ENCODE measurements at regions not wholly inside any gene's neighbourhood (a gene's known extent, or its start where the extent isn't known, plus 50 kb on each side); places are given as distances from the start of the nearest gene placed in this dataset.

DNA sequence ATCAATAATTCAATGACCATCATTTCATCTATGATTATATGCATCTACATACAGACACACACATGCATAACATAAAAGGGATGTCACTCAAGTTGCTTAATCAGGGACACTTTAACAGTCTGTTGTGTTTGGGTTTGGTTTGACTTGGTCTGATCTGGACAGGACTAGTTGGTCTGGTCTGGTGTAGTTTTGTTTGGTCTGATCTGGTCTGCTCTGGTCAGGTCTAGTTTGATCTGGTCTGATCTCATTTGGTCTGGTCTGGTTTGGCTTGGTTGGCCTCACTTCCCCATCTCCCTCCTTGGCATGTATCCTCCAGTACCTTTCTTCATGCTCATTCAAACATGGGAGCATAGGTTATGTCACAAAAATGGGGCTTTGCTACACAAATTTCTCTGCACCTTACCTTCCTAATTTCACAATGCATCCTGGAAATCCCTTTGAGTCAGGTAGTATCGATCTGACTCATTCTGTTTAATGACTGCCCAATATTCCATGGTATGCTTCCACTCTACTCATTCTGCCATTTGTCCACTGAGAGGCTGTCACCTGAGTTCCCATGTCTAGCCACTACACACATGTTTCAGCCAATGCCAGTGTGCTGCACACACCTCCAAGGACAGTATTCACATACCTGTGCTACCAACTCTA is 73.0 kb upstream of the TPM1 start:
- no peaks in the 10 kb centered on the region for H3K4me1 ChIP-seq (ENCODE audit: control insufficient read depth, insufficient read depth, low read length)
- no peaks in the 10 kb centered on the region for H3K9me3 ChIP-seq (ENCODE audit: control insufficient read depth, insufficient read depth, low read length)
- no peaks in the 10 kb centered on the region for H3K36me3 ChIP-seq (ENCODE audit: control insufficient read depth, insufficient read depth, low read length)
- 92% methylated on average over 1 of the region's 1 CpG for WGBS (ENCODE audit: insufficient coverage)
- no peak overlapping the region for H3K4me3 ChIP-seq (ENCODE audit: low read depth, low read length)
- no peaks in the 10 kb centered on the region for H3K27me3 ChIP-seq (ENCODE audit: control insufficient read depth, insufficient read depth, low read length)
- H3K27ac ChIP-seq (ENCODE audit: low read depth, low read length), result no peak overlapping the region
- DNase-seq (ENCODE audit: low read depth in 4 of 6, low spot score in 6 of 6), result no peak

DNA sequence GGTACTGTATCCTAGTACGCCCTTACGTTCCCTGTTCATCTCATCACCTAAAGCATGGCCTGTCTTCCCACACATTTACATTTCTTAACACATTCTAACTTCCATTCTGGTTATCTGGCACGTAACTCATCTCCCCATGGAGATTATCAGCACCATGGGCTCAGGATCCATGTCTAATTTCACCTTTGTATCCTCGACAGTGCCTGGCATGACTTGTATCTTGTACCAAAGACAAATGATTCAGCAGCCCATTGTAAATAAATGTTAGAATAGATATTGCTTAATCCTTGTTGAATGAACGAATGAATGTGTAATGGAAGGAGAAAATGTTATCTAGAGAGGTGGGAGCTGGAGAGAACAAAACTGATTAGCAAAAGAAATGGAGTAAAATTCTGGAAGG is 69.7 kb upstream of the TPM1 start:
- H3K36me3 ChIP-seq (ENCODE audit: control insufficient read depth, insufficient read depth, low read length), result no peaks in the 10 kb centered on the region
- H3K27me3 ChIP-seq (ENCODE audit: control insufficient read depth, insufficient read depth, low read length), result no peaks in the 10 kb centered on the region
- H3K4me3 ChIP-seq (ENCODE audit: low read depth, low read length), result no peak overlapping the region
- no peaks in the 10 kb centered on the region for H3K9me3 ChIP-seq (ENCODE audit: control insufficient read depth, insufficient read depth, low read length)
- 92% methylated on average over 3 of the region's 5 CpGs for WGBS (ENCODE audit: insufficient coverage)
- no peak overlapping the region for H3K27ac ChIP-seq (ENCODE audit: low read depth, low read length)
- DNase-seq (ENCODE audit: low read depth in 4 of 6, low spot score in 6 of 6), result no peak
- H3K4me1 ChIP-seq (ENCODE audit: control insufficient read depth, insufficient read depth, low read length), result peaks cover 3% of the 10 kb centered on the region

DNA sequence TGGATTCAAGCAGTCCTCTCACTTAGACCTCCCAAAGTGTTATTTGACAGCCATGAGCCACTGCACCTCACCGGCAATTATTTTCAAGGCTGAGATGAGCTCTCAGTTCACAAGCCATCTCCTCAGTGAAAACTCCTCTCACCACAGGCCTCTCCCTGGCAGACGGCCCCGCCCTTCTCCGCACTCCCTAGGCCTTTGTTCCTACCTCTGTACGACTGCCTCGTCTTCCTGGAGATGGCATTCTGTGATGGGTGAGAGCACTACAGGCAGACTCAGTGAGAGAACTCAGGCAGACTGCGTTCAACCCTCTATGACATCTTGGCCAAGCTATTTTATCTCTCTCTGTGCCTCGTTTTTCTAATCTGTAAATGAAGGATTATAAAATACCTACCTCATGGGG is 67.0 kb upstream of the TPM1 start:
- peaks cover 3% of the 10 kb centered on the region for H3K4me1 ChIP-seq (ENCODE audit: control insufficient read depth, insufficient read depth, low read length)
- no peak overlapping the region for H3K4me3 ChIP-seq (ENCODE audit: low read depth, low read length)
- H3K27me3 ChIP-seq (ENCODE audit: control insufficient read depth, insufficient read depth, low read length), result no peaks in the 10 kb centered on the region
- no peaks in the 10 kb centered on the region for H3K36me3 ChIP-seq (ENCODE audit: control insufficient read depth, insufficient read depth, low read length)
- WGBS (ENCODE audit: insufficient coverage), result 80% methylated on average over 1 of the region's 8 CpGs
- DNase-seq (ENCODE audit: low read depth in 4 of 6, low spot score in 6 of 6), result no peak
- no peaks in the 10 kb centered on the region for H3K9me3 ChIP-seq (ENCODE audit: control insufficient read depth, insufficient read depth, low read length)
- H3K27ac ChIP-seq (ENCODE audit: low read depth, low read length), result no peak overlapping the region

GRCh38 chr15:62976301-62976881 is 66.2 kb upstream of the TPM1 start:
- Histone ChIP-seq H3K36me3 (ENCODE audit: control insufficient read depth, insufficient read depth, low read length) (no peaks in the 10 kb centered on the region), H3K4me3 (ENCODE audit: low read depth, low read length) (no peak overlapping the region), H3K4me1 (ENCODE audit: control insufficient read depth, insufficient read depth, low read length) (peaks cover 3% of the 10 kb centered on the region), H3K27me3 (ENCODE audit: control insufficient read depth, insufficient read depth, low read length) (no peaks in the 10 kb centered on the region), H3K9me3 (ENCODE audit: control insufficient read depth, insufficient read depth, low read length) (no peaks in the 10 kb centered on the region), H3K27ac (ENCODE audit: low read depth, low read length) (no peak overlapping the region)
- WGBS (ENCODE audit: insufficient coverage), result 17% methylated on average over 1 of the region's 2 CpGs
- DNase-seq (ENCODE audit: low read depth in 4 of 6, low spot score in 6 of 6), result peak in 3 of 6 donors; percentile 14 to 43 (median 23)

DNA sequence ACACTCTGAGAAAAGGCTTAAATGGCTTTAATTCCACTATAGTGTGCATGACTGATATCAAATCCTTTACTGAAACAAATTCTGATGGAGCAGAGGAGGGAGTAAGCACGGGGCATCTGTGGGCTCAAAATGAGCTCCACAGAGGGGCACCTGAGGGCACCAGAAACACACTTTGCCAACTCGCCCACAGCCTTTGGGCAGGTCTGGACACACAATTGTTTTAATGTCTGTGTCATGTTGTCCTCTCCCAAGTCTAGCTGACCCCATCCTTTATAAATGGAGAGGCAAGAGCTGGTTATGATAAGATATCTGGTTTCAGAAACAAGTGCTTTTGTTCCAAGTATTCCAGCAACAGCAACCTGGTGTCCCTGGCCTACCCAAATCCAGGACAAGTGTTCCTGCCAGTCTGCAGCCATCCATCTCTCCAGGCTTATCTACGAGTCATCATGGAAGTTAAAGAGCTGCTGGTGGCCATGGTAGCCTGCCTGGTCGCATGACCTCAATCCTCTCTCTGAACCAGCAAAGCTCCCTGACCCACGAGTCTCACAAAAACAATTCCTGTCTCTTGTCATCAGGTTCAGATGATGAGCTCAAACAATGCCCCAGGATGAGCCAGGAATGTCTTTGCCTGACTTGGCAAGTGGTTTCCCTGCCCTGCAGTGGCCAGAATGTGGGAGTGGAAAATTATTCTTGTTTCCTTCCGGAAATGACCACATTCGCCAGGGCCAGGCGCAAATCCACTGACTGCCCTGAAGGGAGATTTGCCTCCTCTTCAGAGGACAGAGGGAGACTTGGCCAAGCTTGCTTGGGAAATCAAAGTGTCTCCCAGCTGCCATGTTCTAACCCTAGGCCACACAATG is 64.4 kb upstream of the TPM1 start:
- 95% methylated on average over 5 of the region's 8 CpGs for WGBS (ENCODE audit: insufficient coverage)
- Histone ChIP-seq H3K4me3 (ENCODE audit: low read depth, low read length) (no peak overlapping the region), H3K4me1 (ENCODE audit: control insufficient read depth, insufficient read depth, low read length) (peaks cover 3% of the 10 kb centered on the region), H3K27ac (ENCODE audit: low read depth, low read length) (no peak overlapping the region), H3K9me3 (ENCODE audit: control insufficient read depth, insufficient read depth, low read length) (no peaks in the 10 kb centered on the region), H3K27me3 (ENCODE audit: control insufficient read depth, insufficient read depth, low read length) (no peaks in the 10 kb centered on the region), H3K36me3 (ENCODE audit: control insufficient read depth, insufficient read depth, low read length) (no peaks in the 10 kb centered on the region)
- DNase-seq (ENCODE audit: low read depth in 4 of 6, low spot score in 6 of 6), result no peak

GRCh38 chr15:62979252-62979651 is 63.3 kb upstream of the TPM1 start:
- Histone ChIP-seq H3K27me3 (ENCODE audit: control insufficient read depth, insufficient read depth, low read length) (no peaks in the 10 kb centered on the region), H3K36me3 (ENCODE audit: control insufficient read depth, insufficient read depth, low read length) (no peaks in the 10 kb centered on the region), H3K27ac (ENCODE audit: low read depth, low read length) (no peak overlapping the region), H3K9me3 (ENCODE audit: control insufficient read depth, insufficient read depth, low read length) (no peaks in the 10 kb centered on the region), H3K4me1 (ENCODE audit: control insufficient read depth, insufficient read depth, low read length) (peaks cover 3% of the 10 kb centered on the region), H3K4me3 (ENCODE audit: low read depth, low read length) (no peak overlapping the region)
- no CpG with 5 or more reads among the region's 1 CpG for WGBS (ENCODE audit: insufficient coverage)
- no peak for DNase-seq (ENCODE audit: low read depth in 4 of 6, low spot score in 6 of 6)

DNA sequence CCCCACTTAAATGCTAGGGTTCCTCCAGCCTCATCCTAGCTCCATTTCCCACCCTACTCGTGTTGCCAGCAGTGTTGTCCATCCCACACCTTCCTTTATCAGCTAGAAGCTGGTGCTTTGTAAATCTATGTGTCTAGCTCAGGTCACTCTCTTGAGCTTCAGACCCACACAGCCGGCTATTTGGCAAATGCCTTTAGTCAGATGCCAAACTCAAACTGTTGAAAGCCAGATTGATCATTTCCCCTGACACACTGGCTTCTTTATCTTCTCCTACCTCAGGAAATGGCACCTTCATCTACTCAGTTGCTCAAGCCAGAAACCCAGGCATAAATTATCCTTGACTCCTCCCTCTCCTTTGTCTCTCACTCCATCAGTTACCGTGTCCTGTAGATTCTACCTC is 61.5 kb upstream of the TPM1 start:
- H3K27me3 ChIP-seq (ENCODE audit: control insufficient read depth, insufficient read depth, low read length), result no peaks in the 10 kb centered on the region
- 71% methylated on average over 3 of the region's 3 CpGs for WGBS (ENCODE audit: insufficient coverage)
- H3K9me3 ChIP-seq (ENCODE audit: control insufficient read depth, insufficient read depth, low read length), result no peaks in the 10 kb centered on the region
- H3K4me3 ChIP-seq (ENCODE audit: low read depth, low read length), result no peak overlapping the region
- H3K4me1 ChIP-seq (ENCODE audit: control insufficient read depth, insufficient read depth, low read length), result peaks cover 3% of the 10 kb centered on the region
- no peak for DNase-seq (ENCODE audit: low read depth in 4 of 6, low spot score in 6 of 6)
- H3K36me3 ChIP-seq (ENCODE audit: control insufficient read depth, insufficient read depth, low read length), result no peaks in the 10 kb centered on the region
- no peak overlapping the region for H3K27ac ChIP-seq (ENCODE audit: low read depth, low read length)

DNA sequence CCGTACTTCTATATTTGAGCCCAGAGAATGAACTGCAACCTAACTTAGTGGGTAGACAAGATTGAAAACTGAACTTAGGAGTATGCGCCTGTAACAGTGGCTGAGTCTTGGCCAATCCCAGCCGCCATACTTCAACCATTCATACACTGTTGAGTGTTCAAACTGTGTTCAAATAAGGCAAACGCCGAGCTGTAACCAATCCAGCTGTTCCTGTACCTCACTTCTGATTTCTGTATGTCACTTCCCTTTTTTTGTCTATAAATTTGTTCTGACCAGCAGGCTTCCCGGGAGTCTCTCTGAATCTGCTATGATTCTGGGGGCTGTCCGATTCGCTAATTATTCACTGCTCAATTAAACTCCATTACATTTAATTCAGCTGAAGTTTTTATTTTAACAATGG is 58.6 kb upstream of the TPM1 start:
- H3K27ac ChIP-seq (ENCODE audit: low read depth, low read length), result no peak overlapping the region
- 86% methylated on average over 5 of the region's 8 CpGs for whole genome bisulfite sequencing (ENCODE audit: insufficient coverage)
- no peaks in the 10 kb centered on the region for H3K9me3 ChIP-seq (ENCODE audit: control insufficient read depth, insufficient read depth, low read length)
- no peak for DNase-seq (ENCODE audit: low read depth in 4 of 6, low spot score in 6 of 6)
- H3K4me1 ChIP-seq (ENCODE audit: control insufficient read depth, insufficient read depth, low read length), result no peaks in the 10 kb centered on the region
- no peaks in the 10 kb centered on the region for H3K36me3 ChIP-seq (ENCODE audit: control insufficient read depth, insufficient read depth, low read length)
- no peaks in the 10 kb centered on the region for H3K27me3 ChIP-seq (ENCODE audit: control insufficient read depth, insufficient read depth, low read length)
- no peak overlapping the region for H3K4me3 ChIP-seq (ENCODE audit: low read depth, low read length)

- peak in 1 of 6 donors; percentile 46 for DNase-seq (ENCODE audit: low read depth in 4 of 6, low spot score in 6 of 6)
- no peaks in the 10 kb centered on the region for H3K9me3 ChIP-seq (ENCODE audit: control insufficient read depth, insufficient read depth, low read length)
- H3K27ac ChIP-seq (ENCODE audit: low read depth, low read length), result no peak overlapping the region
- H3K36me3 ChIP-seq (ENCODE audit: control insufficient read depth, insufficient read depth, low read length), result no peaks in the 10 kb centered on the region
- H3K27me3 ChIP-seq (ENCODE audit: control insufficient read depth, insufficient read depth, low read length), result no peaks in the 10 kb centered on the region
- WGBS (ENCODE audit: insufficient coverage), result 49% methylated on average over 5 of the region's 6 CpGs
- no peak overlapping the region for H3K4me3 ChIP-seq (ENCODE audit: low read depth, low read length)
- no peaks in the 10 kb centered on the region for H3K4me1 ChIP-seq (ENCODE audit: control insufficient read depth, insufficient read depth, low read length)
Observed at GRCh38 chr15:62985768-62986167, 56.8 kb upstream of the TPM1 start.
